Left lung (tissue), 4 donors: ENCODE measurements at regions not wholly inside any gene's neighbourhood (a gene's known extent, or its start where the extent isn't known, plus 50 kb on each side); places are given as distances from the start of the nearest gene placed in this dataset.

Experiments
- ATAC-seq: fragments of 200-7000 bp; cut with Tn5 transposase; one replicate; pipeline ENCODE4 v1.9.1; 2020; ENCODE audit warnings: moderate library complexity
- DNase-seq, 4 donors: peaks; one replicate each; pipeline ENCODE4 v3.0.0-alpha.2; 2013 to 2020
- H3K27ac ChIP-seq, 2 donors: fragments of 200-600 bp; sonication (generic) in 1 of 2; one replicate each; pipeline versions ENCODE4 v1.5.0 to v1.8.0; 2020 to 2021
- H3K27me3 ChIP-seq, 2 donors: fragments of 200-600 bp; sonication (generic) in 1 of 2; one replicate each; pipeline versions ENCODE4 v1.5.0 to v1.8.0; 2020 to 2021
- H3K36me3 ChIP-seq, 2 donors: fragments of 200-600 bp; sonication (generic) in 1 of 2; one replicate each; pipeline versions ENCODE4 v1.5.0 to v1.8.0; 2020 to 2021
- H3K4me1 ChIP-seq, 2 donors: fragments of 200-600 bp; one replicate each; pipeline ENCODE4 v1.8.0; 2021
- H3K4me3 ChIP-seq, 2 donors: fragments of 200-600 bp; sonication (generic) in 1 of 2; one replicate each; pipeline versions ENCODE4 v1.5.0 to v1.8.0; 2020 to 2021; ENCODE audit warnings: mild to moderate bottlenecking in 1 of 2
- H3K9me3 ChIP-seq, 2 donors: fragments of 200-600 bp; sonication (generic) in 1 of 2; one replicate each; pipeline versions ENCODE4 v1.5.0 to v1.8.0; 2020 to 2021
- CTCF ChIP-seq, 2 donors: fragments of 200-600 bp; sonication (generic) in 1 of 2; IDR thresholded peaks; one replicate each; pipeline versions ENCODE4 v1.5.0 to v1.8.0; 2021; ENCODE audit warnings: antibody characterized with exemption in 2 of 2
- intact Hi-C, 2 donors: fragments of 100-400 bp; cut with DNase I; formaldehyde crosslinking; loops; one replicate each; pipeline versions ENCODE4 v1.11.2 to v1.14.2; 2022
- donor health status: DM: no; HTN: yes; CAD: no.
- donor health status: DM: no; HTN: no; CAD: no.

GRCh38 chr18:59083136-59083818 lies 56.4 kb upstream of the SEC11C start:
- ATAC-seq (no peak), DNase-seq (no peak)
- intact Hi-C loops, result no loop called here
- H3K27ac ChIP-seq, result no peak overlapping the region
- no peaks in the 10 kb centered on the region for H3K9me3 ChIP-seq
- no peaks in the 10 kb centered on the region for H3K4me1 ChIP-seq
- H3K4me3 ChIP-seq, result no peak overlapping the region
- no peaks in the 10 kb centered on the region for H3K36me3 ChIP-seq
- peaks cover 0 to 3% of the 10 kb centered on the region in 2 donors for H3K27me3 ChIP-seq
- no peak for TF ChIP-seq CTCF (IDR thresholded peaks at IDR 0.05)

- intact Hi-C loops, result no loop called here
- no peak overlapping the region for H3K27ac ChIP-seq
Measured at GRCh38 chr18:59085126-59085794, 54.4 kb upstream of the SEC11C start.

GRCh38 chr18:59085797-59086196 lies 53.9 kb upstream of the SEC11C start:
- H3K4me1 ChIP-seq, result no peaks in the 10 kb centered on the region
- DNase-seq (no peak), ATAC-seq (no peak)
- no peaks in the 10 kb centered on the region for H3K36me3 ChIP-seq
- intact Hi-C loops, result no loop called here
- H3K27ac ChIP-seq, result no peak overlapping the region
- no peaks in the 10 kb centered on the region for H3K9me3 ChIP-seq
- no peak for TF ChIP-seq CTCF (IDR thresholded peaks at IDR 0.05)
- H3K27me3 ChIP-seq, result peaks cover 0 to 3% of the 10 kb centered on the region in 2 donors
- no peak overlapping the region for H3K4me3 ChIP-seq

More at GRCh38 chr18:59085126-59085794, 54.4 kb upstream of the SEC11C start:
- TF ChIP-seq CTCF (IDR thresholded peaks at IDR 0.05), result no peak
- Histone ChIP-seq H3K4me3 (no peak overlapping the region), H3K4me1 (no peaks in the 10 kb centered on the region), H3K36me3 (no peaks in the 10 kb centered on the region), H3K9me3 (no peaks in the 10 kb centered on the region), H3K27me3 (peaks cover 0 to 3% of the 10 kb centered on the region in 2 donors)
- DNase-seq (no peak), ATAC-seq (no peak)

- ATAC-seq (no peak), DNase-seq (no peak)
- Histone ChIP-seq H3K27ac (no peak overlapping the region), H3K36me3 (no peaks in the 10 kb centered on the region), H3K4me1 (no peaks in the 10 kb centered on the region), H3K9me3 (no peaks in the 10 kb centered on the region), H3K4me3 (no peak overlapping the region), H3K27me3 (peaks cover 0 to 3% of the 10 kb centered on the region in 2 donors)
- intact Hi-C loops, result no loop called here
- no peak for TF ChIP-seq CTCF (IDR thresholded peaks at IDR 0.05)
Measured at GRCh38 chr18:59086522-59086921, 53.2 kb upstream of the SEC11C start.

- Histone ChIP-seq H3K4me1 (no peaks in the 10 kb centered on the region), H3K27ac (no peak overlapping the region), H3K27me3 (peaks cover 0 to 3% of the 10 kb centered on the region in 2 donors), H3K36me3 (no peaks in the 10 kb centered on the region), H3K9me3 (no peaks in the 10 kb centered on the region), H3K4me3 (no peak overlapping the region)
- intact Hi-C loops, result no loop called here
- no peak for ATAC-seq
- no peak for TF ChIP-seq CTCF (IDR thresholded peaks at IDR 0.05)
- DNase-seq, result no peak
Measured at GRCh38 chr18:59087391-59087790, 52.3 kb upstream of the SEC11C start.
